ENCODE measurements at regions not wholly inside any gene's neighbourhood (a gene's known extent, or its start where the extent isn't known, plus 50 kb on each side); places are given as distances from the start of the nearest gene placed in this dataset.
A peak's percentile ranks its signal among the peaks of the same experiment; 100 is the strongest.

GRCh38 chr18:34604591-34604990 lies 105.5 kb upstream of the DTNA start:
- no peaks in the 10 kb centered on the region for H3K27me3 Mint-ChIP-seq (ENCODE audit: low read depth)
- peak overlapping the region in 1 of 3 experiments; percentile 55 for H3K27ac Mint-ChIP-seq
- peaks cover 13% of the 10 kb centered on the region for H3K4me1 Mint-ChIP-seq
- H3K4me3 Mint-ChIP-seq, result no peak overlapping the region
- TF ChIP-seq CTCF (IDR thresholded peaks at IDR 0.05; ENCODE audit: unreplicated experiment in 3 of 3), result no peak
- no peaks in the 10 kb centered on the region for H3K36me3 Mint-ChIP-seq (ENCODE audit: low read depth)
- H3K9me3 Mint-ChIP-seq, result no peaks in the 10 kb centered on the region

GRCh38 chr18:34606851-34607250 lies 103.2 kb upstream of the DTNA start:
- TF ChIP-seq CTCF (IDR thresholded peaks at IDR 0.05; ENCODE audit: unreplicated experiment in 3 of 3), result no peak
- Mint-ChIP-seq H3K4me3 (no peak overlapping the region), H3K27me3 (ENCODE audit: low read depth) (no peaks in the 10 kb centered on the region), H3K9me3 (no peaks in the 10 kb centered on the region), H3K27ac (no peak overlapping the region), H3K4me1 (peaks cover 13% of the 10 kb centered on the region), H3K36me3 (ENCODE audit: low read depth) (no peaks in the 10 kb centered on the region)

- H3K36me3 Mint-ChIP-seq (ENCODE audit: low read depth), result no peaks in the 10 kb centered on the region
- H3K4me1 Mint-ChIP-seq, result peaks cover 13% of the 10 kb centered on the region
- no peak for TF ChIP-seq CTCF (IDR thresholded peaks at IDR 0.05; ENCODE audit: unreplicated experiment in 3 of 3)
- H3K9me3 Mint-ChIP-seq, result no peaks in the 10 kb centered on the region
- no peaks in the 10 kb centered on the region for H3K27me3 Mint-ChIP-seq (ENCODE audit: low read depth)
- no peak overlapping the region for H3K27ac Mint-ChIP-seq
- no peak overlapping the region for H3K4me3 Mint-ChIP-seq
Measured at GRCh38 chr18:34608064-34608463, 102.0 kb upstream of the DTNA start.

GRCh38 chr18:34609986-34610648 lies 100.0 kb upstream of the DTNA start:
- no peak overlapping the region for H3K27ac Mint-ChIP-seq
- H3K9me3 Mint-ChIP-seq, result peaks cover 3% of the 10 kb centered on the region
- peaks cover 8% of the 10 kb centered on the region for H3K4me1 Mint-ChIP-seq
- no peaks in the 10 kb centered on the region for H3K36me3 Mint-ChIP-seq (ENCODE audit: low read depth)
- TF ChIP-seq CTCF (IDR thresholded peaks at IDR 0.05; ENCODE audit: unreplicated experiment in 3 of 3), result no peak
- no peaks in the 10 kb centered on the region for H3K27me3 Mint-ChIP-seq (ENCODE audit: low read depth)
- H3K4me3 Mint-ChIP-seq, result no peak overlapping the region

GRCh38 chr18:34611904-34612303 lies 98.2 kb upstream of the DTNA start:
- Mint-ChIP-seq H3K9me3 (peaks cover 8% of the 10 kb centered on the region), H3K4me1 (no peaks in the 10 kb centered on the region), H3K27ac (no peak overlapping the region), H3K36me3 (ENCODE audit: low read depth) (no peaks in the 10 kb centered on the region), H3K4me3 (no peak overlapping the region), H3K27me3 (ENCODE audit: low read depth) (no peaks in the 10 kb centered on the region)
- TF ChIP-seq CTCF (IDR thresholded peaks at IDR 0.05; ENCODE audit: unreplicated experiment in 3 of 3), result no peak

- no peaks in the 10 kb centered on the region for H3K27me3 Mint-ChIP-seq (ENCODE audit: low read depth)
- TF ChIP-seq CTCF (IDR thresholded peaks at IDR 0.05; ENCODE audit: unreplicated experiment in 3 of 3), result no peak
- no peak overlapping the region for H3K27ac Mint-ChIP-seq
- no peaks in the 10 kb centered on the region for H3K36me3 Mint-ChIP-seq (ENCODE audit: low read depth)
- H3K4me1 Mint-ChIP-seq, result no peaks in the 10 kb centered on the region
- no peak overlapping the region for H3K4me3 Mint-ChIP-seq
- peaks cover 18% of the 10 kb centered on the region for H3K9me3 Mint-ChIP-seq
Measured at GRCh38 chr18:34620258-34620861, 89.7 kb upstream of the DTNA start.

Measured in nephron (organoid).